HEK293 (cell line): ENCODE measurements at regions not wholly inside any gene's neighbourhood (a gene's known extent, or its start where the extent isn't known, plus 50 kb on each side); places are given as distances from the start of the nearest gene placed in this dataset.
A peak's percentile ranks its signal among the peaks of the same experiment; 100 is the strongest.
"Not testable (repeated sequence)": the region's sequence is repeated elsewhere in the genome, so short reads cannot be mapped to it uniquely, and the experiment has no call there.

Source experiments
- CTCF ChIA-PET: fragments of 350-600 bp; formaldehyde crosslinking; extraction: SDS; loops from one replicate; lab custom pipeline; 2021; ENCODE audit warnings: antibody characterized with exemption; lab: Yijun Ruan, JAX
- POLR2A ChIA-PET: fragments of 300-600 bp; formaldehyde crosslinking; extraction: SDS; loops from one replicate; lab custom pipeline; 2020; ENCODE audit warnings: antibody characterized with exemption, inconsistent platforms; lab: Yijun Ruan, JAX
- H3K27ac ChIP-seq: fragments of 200-500 bp; sonication (Bioruptor generic); 2 replicates; pipeline ENCODE4 v1.5.1; 2014; ENCODE audit warnings: low read depth, low read length, control low read depth, inconsistent platforms; ENCODE audit errors: extremely low read depth
- H3K36me3 ChIP-seq, 2 experiments: fragments of 200-500 bp in 1 of 2; sonication (Bioruptor generic) in 1 of 2; 1 replicate in 1 of 2; 2 replicates in 1 of 2; pipeline ENCODE4 v1.5.1; 2014 to 2017; ENCODE audit warnings: inconsistent platforms in 2 of 2, low read length in 2 of 2; ENCODE audit not compliant: control insufficient read depth in 2 of 2, insufficient read depth in 1 of 2
- H3K4me1 ChIP-seq: fragments of 200-500 bp; sonication (Bioruptor generic); 2 replicates; pipeline ENCODE4 v1.5.1; 2014; ENCODE audit warnings: mild to moderate bottlenecking, low read length, inconsistent platforms; ENCODE audit not compliant: control insufficient read depth, insufficient read depth
- H3K4me3 ChIP-seq: 2 replicates; pipeline ENCODE4 v1.5.1; 2011; ENCODE audit warnings: low read depth, mild to moderate bottlenecking, control low read depth, low read length, moderate library complexity
- H3K9me3 ChIP-seq: fragments of 200-500 bp; sonication (Bioruptor generic); 2 replicates; pipeline ENCODE4 v1.5.1; 2014; ENCODE audit warnings: low read depth, low read length, inconsistent platforms; ENCODE audit not compliant: control insufficient read depth, insufficient read depth
- RBAK ChIP-seq: fragments of 450-650 bp; formaldehyde crosslinking; IDR thresholded peaks from 2 replicates; pipeline ENCODE4 v1.5.1; 2016; ENCODE audit warnings: missing biosample characterization, missing genetic modification characterization
- SETDB1 ChIP-seq: IDR thresholded peaks from one replicate; pipeline ENCODE4 v1.6.1; 2017; ENCODE audit warnings: mild to moderate bottlenecking, low read length, moderate library complexity, mixed read lengths; ENCODE audit not compliant: insufficient read length
- TRIM28 ChIP-seq: IDR thresholded peaks from 2 replicates; pipeline ENCODE4 v1.6.1; 2011; ENCODE audit warnings: low read length, control low read depth, borderline replicate concordance
- YY2 ChIP-seq: fragments of 450-650 bp; formaldehyde crosslinking; IDR thresholded peaks from 2 replicates; pipeline ENCODE4 v1.5.1; 2016; ENCODE audit warnings: missing biosample characterization, missing genetic modification characterization
- ZNF10 ChIP-seq: fragments of 450-650 bp; formaldehyde crosslinking; IDR thresholded peaks from 2 replicates; pipeline ENCODE4 v1.5.1; 2017; ENCODE audit warnings: missing biosample characterization, missing genetic modification characterization
- ZNF146 ChIP-seq: fragments of 450-650 bp; formaldehyde crosslinking; IDR thresholded peaks from 2 replicates; pipeline ENCODE4 v1.5.1; 2016; ENCODE audit warnings: missing biosample characterization, missing genetic modification characterization
- ZNF473 ChIP-seq: fragments of 450-650 bp; formaldehyde crosslinking; IDR thresholded peaks from 2 replicates; pipeline ENCODE4 v1.5.1; 2017; ENCODE audit warnings: missing biosample characterization, missing genetic modification characterization
- ZNF510 ChIP-seq: fragments of 450-650 bp; formaldehyde crosslinking; IDR thresholded peaks from 2 replicates; pipeline ENCODE4 v1.5.1; 2018; ENCODE audit warnings: mild to moderate bottlenecking, missing genetic modification characterization, missing biosample characterization; ENCODE audit not compliant: insufficient replicate concordance
- ZNF660 ChIP-seq: fragments of 450-650 bp; IDR thresholded peaks from 2 replicates; pipeline ENCODE4 v1.5.1; 2018; ENCODE audit warnings: missing biosample characterization, mild to moderate bottlenecking, missing genetic modification characterization
- TF ChIP-seq, protein P1 (sequence below): fragments of 450-650 bp; formaldehyde crosslinking; conservative IDR thresholded peaks from 2 replicates; pipeline ENCODE4 v1.5.1; 2016; ENCODE audit warnings: low read depth, missing biosample characterization, missing genetic modification characterization
- TF ChIP-seq, protein P2 (sequence below): fragments of 450-650 bp; formaldehyde crosslinking; IDR thresholded peaks from 2 replicates; pipeline ENCODE4 v1.5.1; 2016; ENCODE audit warnings: missing biosample characterization, missing genetic modification characterization
- TF ChIP-seq, protein P3 (sequence below): fragments of 450-650 bp; formaldehyde crosslinking; IDR thresholded peaks from 2 replicates; pipeline ENCODE4 v1.5.1; 2017; ENCODE audit warnings: missing biosample characterization, missing genetic modification characterization
- TF ChIP-seq, protein P4 (sequence below): fragments of 450-650 bp; formaldehyde crosslinking; IDR thresholded peaks from 2 replicates; pipeline ENCODE4 v1.5.1; 2016; ENCODE audit warnings: missing biosample characterization, missing genetic modification characterization

DNA sequence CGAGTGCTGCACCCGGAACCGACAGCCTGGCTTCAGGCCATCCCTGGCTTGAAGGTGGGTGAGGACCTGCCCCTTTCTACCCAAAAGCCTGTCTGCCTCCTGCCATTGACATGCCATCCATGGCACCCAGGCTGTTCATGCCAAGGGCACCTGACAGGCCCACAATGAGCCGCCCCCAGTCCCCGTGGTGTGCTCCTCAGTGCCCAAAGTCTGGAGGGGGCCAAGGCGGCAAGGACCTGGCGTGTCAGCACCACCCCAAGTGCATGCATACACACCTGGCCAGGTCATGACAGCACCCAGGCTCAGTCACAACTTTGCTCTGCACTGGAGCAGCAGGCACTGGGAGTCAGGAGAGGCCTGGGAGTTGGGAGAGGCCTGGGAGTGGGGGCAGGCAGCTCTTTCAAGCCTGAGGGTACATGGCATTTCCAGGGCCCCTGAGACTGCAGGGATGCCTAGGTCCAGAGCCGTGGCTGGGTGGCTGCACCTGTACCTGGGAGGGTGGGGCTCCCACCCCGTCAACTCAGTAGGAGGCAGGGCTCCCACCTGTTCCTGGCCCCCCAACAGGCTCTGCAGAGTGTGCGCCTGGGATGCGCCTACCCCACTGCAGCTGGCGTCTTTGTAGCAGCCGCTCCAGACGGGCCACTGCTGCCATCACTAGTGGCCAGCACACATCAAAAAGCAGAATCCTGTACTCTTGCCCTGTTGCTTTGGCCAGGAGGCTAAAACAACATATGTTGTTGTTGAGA, 71.7 kb downstream of the ZNF467 start:
- TF ChIP-seq ZNF660 (tag by site-specific recombination) (no peak), RBAK (tag by site-specific recombination) (no peak), ZNF146 (tag by site-specific recombination) (no peak), YY2 (tag by site-specific recombination) (no peak), ZNF10 (no peak), TRIM28 (no peak), ZNF473 (no peak)
- TF ChIP-seq, protein P1, sequence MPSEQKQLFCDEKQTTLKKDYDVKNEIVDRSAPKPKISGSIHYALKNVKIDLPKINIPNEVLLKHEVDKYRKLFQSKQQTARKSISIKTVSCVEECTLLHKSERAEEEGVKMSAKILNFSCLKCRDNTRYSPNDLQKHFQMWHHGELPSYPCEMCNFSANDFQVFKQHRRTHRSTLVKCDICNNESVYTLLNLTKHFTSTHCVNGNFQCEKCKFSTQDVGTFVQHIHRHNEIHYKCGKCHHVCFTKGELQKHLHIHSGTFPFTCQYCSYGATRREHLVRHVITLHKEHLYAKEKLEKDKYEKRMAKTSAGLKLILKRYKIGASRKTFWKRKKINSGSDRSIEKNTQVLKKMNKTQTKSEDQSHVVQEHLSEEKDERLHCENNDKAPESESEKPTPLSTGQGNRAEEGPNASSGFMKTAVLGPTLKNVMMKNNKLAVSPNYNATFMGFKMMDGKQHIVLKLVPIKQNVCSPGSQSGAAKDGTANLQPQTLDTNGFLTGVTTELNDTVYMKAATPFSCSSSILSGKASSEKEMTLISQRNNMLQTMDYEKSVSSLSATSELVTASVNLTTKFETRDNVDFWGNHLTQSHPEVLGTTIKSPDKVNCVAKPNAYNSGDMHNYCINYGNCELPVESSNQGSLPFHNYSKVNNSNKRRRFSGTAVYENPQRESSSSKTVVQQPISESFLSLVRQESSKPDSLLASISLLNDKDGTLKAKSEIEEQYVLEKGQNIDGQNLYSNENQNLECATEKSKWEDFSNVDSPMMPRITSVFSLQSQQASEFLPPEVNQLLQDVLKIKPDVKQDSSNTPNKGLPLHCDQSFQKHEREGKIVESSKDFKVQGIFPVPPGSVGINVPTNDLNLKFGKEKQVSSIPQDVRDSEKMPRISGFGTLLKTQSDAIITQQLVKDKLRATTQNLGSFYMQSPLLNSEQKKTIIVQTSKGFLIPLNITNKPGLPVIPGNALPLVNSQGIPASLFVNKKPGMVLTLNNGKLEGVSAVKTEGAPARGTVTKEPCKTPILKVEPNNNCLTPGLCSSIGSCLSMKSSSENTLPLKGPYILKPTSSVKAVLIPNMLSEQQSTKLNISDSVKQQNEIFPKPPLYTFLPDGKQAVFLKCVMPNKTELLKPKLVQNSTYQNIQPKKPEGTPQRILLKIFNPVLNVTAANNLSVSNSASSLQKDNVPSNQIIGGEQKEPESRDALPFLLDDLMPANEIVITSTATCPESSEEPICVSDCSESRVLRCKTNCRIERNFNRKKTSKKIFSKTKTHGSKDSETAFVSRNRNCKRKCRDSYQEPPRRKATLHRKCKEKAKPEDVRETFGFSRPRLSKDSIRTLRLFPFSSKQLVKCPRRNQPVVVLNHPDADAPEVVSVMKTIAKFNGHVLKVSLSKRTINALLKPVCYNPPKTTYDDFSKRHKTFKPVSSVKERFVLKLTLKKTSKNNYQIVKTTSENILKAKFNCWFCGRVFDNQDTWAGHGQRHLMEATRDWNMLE, result no peak
- TF ChIP-seq, protein P2, sequence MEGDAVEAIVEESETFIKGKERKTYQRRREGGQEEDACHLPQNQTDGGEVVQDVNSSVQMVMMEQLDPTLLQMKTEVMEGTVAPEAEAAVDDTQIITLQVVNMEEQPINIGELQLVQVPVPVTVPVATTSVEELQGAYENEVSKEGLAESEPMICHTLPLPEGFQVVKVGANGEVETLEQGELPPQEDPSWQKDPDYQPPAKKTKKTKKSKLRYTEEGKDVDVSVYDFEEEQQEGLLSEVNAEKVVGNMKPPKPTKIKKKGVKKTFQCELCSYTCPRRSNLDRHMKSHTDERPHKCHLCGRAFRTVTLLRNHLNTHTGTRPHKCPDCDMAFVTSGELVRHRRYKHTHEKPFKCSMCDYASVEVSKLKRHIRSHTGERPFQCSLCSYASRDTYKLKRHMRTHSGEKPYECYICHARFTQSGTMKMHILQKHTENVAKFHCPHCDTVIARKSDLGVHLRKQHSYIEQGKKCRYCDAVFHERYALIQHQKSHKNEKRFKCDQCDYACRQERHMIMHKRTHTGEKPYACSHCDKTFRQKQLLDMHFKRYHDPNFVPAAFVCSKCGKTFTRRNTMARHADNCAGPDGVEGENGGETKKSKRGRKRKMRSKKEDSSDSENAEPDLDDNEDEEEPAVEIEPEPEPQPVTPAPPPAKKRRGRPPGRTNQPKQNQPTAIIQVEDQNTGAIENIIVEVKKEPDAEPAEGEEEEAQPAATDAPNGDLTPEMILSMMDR (tag by site-specific recombination), result no peak
- TF ChIP-seq, protein P3, sequence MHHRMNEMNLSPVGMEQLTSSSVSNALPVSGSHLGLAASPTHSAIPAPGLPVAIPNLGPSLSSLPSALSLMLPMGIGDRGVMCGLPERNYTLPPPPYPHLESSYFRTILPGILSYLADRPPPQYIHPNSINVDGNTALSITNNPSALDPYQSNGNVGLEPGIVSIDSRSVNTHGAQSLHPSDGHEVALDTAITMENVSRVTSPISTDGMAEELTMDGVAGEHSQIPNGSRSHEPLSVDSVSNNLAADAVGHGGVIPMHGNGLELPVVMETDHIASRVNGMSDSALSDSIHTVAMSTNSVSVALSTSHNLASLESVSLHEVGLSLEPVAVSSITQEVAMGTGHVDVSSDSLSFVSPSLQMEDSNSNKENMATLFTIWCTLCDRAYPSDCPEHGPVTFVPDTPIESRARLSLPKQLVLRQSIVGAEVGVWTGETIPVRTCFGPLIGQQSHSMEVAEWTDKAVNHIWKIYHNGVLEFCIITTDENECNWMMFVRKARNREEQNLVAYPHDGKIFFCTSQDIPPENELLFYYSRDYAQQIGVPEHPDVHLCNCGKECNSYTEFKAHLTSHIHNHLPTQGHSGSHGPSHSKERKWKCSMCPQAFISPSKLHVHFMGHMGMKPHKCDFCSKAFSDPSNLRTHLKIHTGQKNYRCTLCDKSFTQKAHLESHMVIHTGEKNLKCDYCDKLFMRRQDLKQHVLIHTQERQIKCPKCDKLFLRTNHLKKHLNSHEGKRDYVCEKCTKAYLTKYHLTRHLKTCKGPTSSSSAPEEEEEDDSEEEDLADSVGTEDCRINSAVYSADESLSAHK (tag by site-specific recombination), result no peak
- CTCF ChIA-PET, result interaction anchor here (1.1 kb wide), 1 partner anchor 39 kb away, joined by 3 read pairs; no protein-coding TSS in a partner anchor
- POLR2A ChIA-PET, result no interaction called here

DNA sequence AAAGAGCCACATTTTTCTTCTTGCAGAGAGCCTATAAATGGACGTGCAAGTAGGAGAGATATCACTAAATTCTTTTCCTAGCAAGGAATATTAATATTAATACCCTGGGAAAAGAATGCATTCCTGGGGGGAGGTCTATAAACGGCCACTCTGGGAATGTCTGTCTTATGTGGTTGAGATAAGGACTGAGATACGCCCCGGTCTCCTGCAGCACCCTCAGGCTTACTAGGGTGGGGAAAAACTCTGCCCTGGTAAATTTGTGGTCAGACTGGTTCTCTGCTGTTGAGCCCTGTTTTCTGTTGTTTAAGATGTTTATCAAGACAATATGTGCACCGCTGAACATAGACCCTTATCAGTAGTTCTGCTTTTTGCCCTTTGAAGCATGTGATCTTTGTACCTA, 75.6 kb downstream of the ZNF467 start:
- H3K4me1 ChIP-seq, H3K36me3 ChIP-seq, H3K27ac ChIP-seq, POLR2A ChIA-PET, H3K9me3 ChIP-seq, H3K4me3 ChIP-seq: not testable (repeated sequence)
- TF ChIP-seq SETDB1, result peak; percentile 62
- TF ChIP-seq, protein P4, sequence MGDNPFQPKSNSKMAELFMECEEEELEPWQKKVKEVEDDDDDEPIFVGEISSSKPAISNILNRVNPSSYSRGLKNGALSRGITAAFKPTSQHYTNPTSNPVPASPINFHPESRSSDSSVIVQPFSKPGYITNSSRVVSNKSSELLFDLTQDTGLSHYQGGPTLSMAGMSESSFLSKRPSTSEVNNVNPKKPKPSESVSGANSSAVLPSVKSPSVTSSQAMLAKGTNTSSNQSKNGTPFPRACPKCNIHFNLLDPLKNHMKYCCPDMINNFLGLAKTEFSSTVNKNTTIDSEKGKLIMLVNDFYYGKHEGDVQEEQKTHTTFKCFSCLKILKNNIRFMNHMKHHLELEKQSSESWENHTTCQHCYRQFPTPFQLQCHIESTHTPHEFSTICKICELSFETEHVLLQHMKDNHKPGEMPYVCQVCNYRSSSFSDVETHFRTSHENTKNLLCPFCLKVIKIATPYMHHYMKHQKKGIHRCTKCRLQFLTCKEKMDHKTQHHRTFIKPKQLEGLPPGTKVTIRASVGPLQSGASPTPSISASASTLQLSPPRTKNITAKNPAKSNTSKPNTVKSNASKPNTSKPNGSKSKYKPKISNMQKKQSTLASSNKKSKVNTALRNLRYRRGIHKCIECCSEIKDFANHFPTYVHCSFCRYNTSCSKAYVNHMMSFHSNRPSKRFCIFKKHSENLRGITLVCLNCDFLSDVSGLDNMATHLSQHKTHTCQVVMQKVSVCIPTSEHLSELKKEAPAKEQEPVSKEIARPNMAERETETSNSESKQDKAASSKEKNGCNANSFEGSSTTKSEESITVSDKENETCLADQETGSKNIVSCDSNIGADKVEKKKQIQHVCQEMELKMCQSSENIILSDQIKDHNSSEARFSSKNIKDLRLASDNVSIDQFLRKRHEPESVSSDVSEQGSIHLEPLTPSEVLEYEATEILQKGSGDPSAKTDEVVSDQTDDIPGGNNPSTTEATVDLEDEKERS (tag by site-specific recombination), result 0 out of 2 replicates have a peak, but pooled peaks have one; percentile 36
- peak; percentile 40 for TF ChIP-seq ZNF510 (tag by site-specific recombination)
- CTCF ChIA-PET, result interaction anchor here (2.3 kb wide), 1 partner anchor 35 kb away, joined by 10 read pairs; no protein-coding TSS in a partner anchor

More for the DNA sequence above, 71.7 kb downstream of the ZNF467 start:
- Histone ChIP-seq H3K27ac (no peak overlapping the region), H3K4me3 (no peak overlapping the region), H3K4me1 (no peaks in the 10 kb centered on the region), H3K9me3 (no peaks in the 10 kb centered on the region), H3K36me3 (no peaks in the 10 kb centered on the region)
